ENCODE measurements at regions not wholly inside any gene's neighbourhood (a gene's known extent, or its start where the extent isn't known, plus 50 kb on each side); places are given as distances from the start of the nearest gene placed in this dataset.

GRCh38 chr11:25432376-25432775 is 899.6 kb upstream of the ANO3 start:
- TF ChIP-seq EZH2 (IDR thresholded peaks at IDR 0.05; ENCODE audit: low read length, missing control alignments): no peak
- no peak for TF ChIP-seq CTCF (conservative IDR thresholded peaks at IDR 0.05 in 1 of 2, IDR thresholded peaks at IDR 0.05 in 1 of 2; ENCODE audit: low read depth in 1 of 2, low read length in 2 of 2)
- Histone ChIP-seq H2AFZ (ENCODE audit: low read length) (no peak overlapping the region), H3K9me3 (ENCODE audit: control insufficient read depth, insufficient read depth, low read depth, low read length) (no peaks in the 10 kb centered on the region)

GRCh38 chr11:25435197-25435596 is 896.7 kb upstream of the ANO3 start:
- no peaks in the 10 kb centered on the region for H3K36me3 ChIP-seq (ENCODE audit: control insufficient read depth, insufficient read depth, low read length)
- H3K27me3 ChIP-seq (ENCODE audit: control insufficient read depth, insufficient read depth, low read length): no peaks in the 10 kb centered on the region
- H3K4me3 ChIP-seq (replicated peaks in 1 of 4; ENCODE audit: control extremely low read depth in 1 of 4, insufficient read depth in 1 of 4, low read depth in 3 of 4, low read length in 4 of 4): no peak overlapping the region
- H3K27ac ChIP-seq (ENCODE audit: insufficient read depth, low read length): no peak overlapping the region
- no peaks in the 10 kb centered on the region for H4K20me1 ChIP-seq (ENCODE audit: control insufficient read depth, extremely low read depth, insufficient read depth, low read length)
- H3K9me3 ChIP-seq (ENCODE audit: control insufficient read depth, insufficient read depth, low read depth, low read length): no peaks in the 10 kb centered on the region
- TF ChIP-seq EZH2 (IDR thresholded peaks at IDR 0.05; ENCODE audit: low read length, missing control alignments) (no peak), CTCF (conservative IDR thresholded peaks at IDR 0.05 in 1 of 2, IDR thresholded peaks at IDR 0.05 in 1 of 2; ENCODE audit: low read depth in 1 of 2, low read length in 2 of 2) (no peak)
- no peak overlapping the region for H2AFZ ChIP-seq (ENCODE audit: low read length)
- no peak for DNase-seq (ENCODE audit: low read depth in 2 of 2)
- no peaks in the 10 kb centered on the region for H3K79me2 ChIP-seq (ENCODE audit: control insufficient read depth, insufficient read depth, low read length)
- no peak overlapping the region for H3K4me2 ChIP-seq (ENCODE audit: extremely low read depth, insufficient read depth, low read length)
- no peaks in the 10 kb centered on the region for H3K4me1 ChIP-seq (ENCODE audit: control insufficient read depth, extremely low read depth, insufficient read depth, low read length)
- no peak overlapping the region for H3K9ac ChIP-seq (ENCODE audit: insufficient read depth, low read length)

More at GRCh38 chr11:25432376-25432775, 899.6 kb upstream of the ANO3 start:
- Histone ChIP-seq H3K9ac (ENCODE audit: insufficient read depth, low read length) (no peak overlapping the region), H3K4me3 (replicated peaks in 1 of 4; ENCODE audit: control extremely low read depth in 1 of 4, insufficient read depth in 1 of 4, low read depth in 3 of 4, low read length in 4 of 4) (no peak overlapping the region), H3K36me3 (ENCODE audit: control insufficient read depth, insufficient read depth, low read length) (no peaks in the 10 kb centered on the region), H3K27me3 (ENCODE audit: control insufficient read depth, insufficient read depth, low read length) (no peaks in the 10 kb centered on the region), H3K79me2 (ENCODE audit: control insufficient read depth, insufficient read depth, low read length) (no peaks in the 10 kb centered on the region), H4K20me1 (ENCODE audit: control insufficient read depth, extremely low read depth, insufficient read depth, low read length) (no peaks in the 10 kb centered on the region), H3K4me2 (ENCODE audit: extremely low read depth, insufficient read depth, low read length) (no peak overlapping the region), H3K27ac (ENCODE audit: insufficient read depth, low read length) (no peak overlapping the region), H3K4me1 (ENCODE audit: control insufficient read depth, extremely low read depth, insufficient read depth, low read length) (no peaks in the 10 kb centered on the region)
- no peak for DNase-seq (ENCODE audit: low read depth in 2 of 2)

- no peaks in the 10 kb centered on the region for H3K9me3 ChIP-seq (ENCODE audit: control insufficient read depth, insufficient read depth, low read depth, low read length)
- TF ChIP-seq EZH2 (IDR thresholded peaks at IDR 0.05; ENCODE audit: low read length, missing control alignments): no peak
- no peak for TF ChIP-seq CTCF (conservative IDR thresholded peaks at IDR 0.05 in 1 of 2, IDR thresholded peaks at IDR 0.05 in 1 of 2; ENCODE audit: low read depth in 1 of 2, low read length in 2 of 2)
- no peak overlapping the region for H2AFZ ChIP-seq (ENCODE audit: low read length)
- no peaks in the 10 kb centered on the region for H3K4me1 ChIP-seq (ENCODE audit: control insufficient read depth, extremely low read depth, insufficient read depth, low read length)
- DNase-seq (ENCODE audit: low read depth in 2 of 2): no peak
- H3K36me3 ChIP-seq (ENCODE audit: control insufficient read depth, insufficient read depth, low read length): no peaks in the 10 kb centered on the region
- H3K4me2 ChIP-seq (ENCODE audit: extremely low read depth, insufficient read depth, low read length): no peak overlapping the region
- no peak overlapping the region for H3K9ac ChIP-seq (ENCODE audit: insufficient read depth, low read length)
- no peak overlapping the region for H3K27ac ChIP-seq (ENCODE audit: insufficient read depth, low read length)
- no peaks in the 10 kb centered on the region for H4K20me1 ChIP-seq (ENCODE audit: control insufficient read depth, extremely low read depth, insufficient read depth, low read length)
- no peaks in the 10 kb centered on the region for H3K27me3 ChIP-seq (ENCODE audit: control insufficient read depth, insufficient read depth, low read length)
- H3K79me2 ChIP-seq (ENCODE audit: control insufficient read depth, insufficient read depth, low read length): no peaks in the 10 kb centered on the region
- no peak overlapping the region for H3K4me3 ChIP-seq (replicated peaks in 1 of 4; ENCODE audit: control extremely low read depth in 1 of 4, insufficient read depth in 1 of 4, low read depth in 3 of 4, low read length in 4 of 4)
These were observed 895.6 kb upstream of the ANO3 start for GRCh38 chr11:25436326-25436725.

Measured in fibroblast of lung (primary cell).